Transverse colon (tissue), 4 donors: ENCODE measurements at regions not wholly inside any gene's neighbourhood (a gene's known extent, or its start where the extent isn't known, plus 50 kb on each side); places are given as distances from the start of the nearest gene placed in this dataset.
"Not testable (repeated sequence)": the region's sequence is repeated elsewhere in the genome, so short reads cannot be mapped to it uniquely, and the experiment has no call there.

Experiments used
- DNase-seq: peaks from one replicate; pipeline ENCODE4 v3.0.0-alpha.2; 2019
- H3K27ac ChIP-seq, 4 donors: fragments of 200-600 bp; sonication (generic); 2 replicates each; pipeline ENCODE4 v1.5.1; 2016 to 2018; ENCODE audit warnings: inconsistent platforms in 4 of 4
- H3K27me3 ChIP-seq: fragments of 200-600 bp; sonication (generic); 2 replicates; pipeline ENCODE4 v1.5.1; 2017; ENCODE audit warnings: inconsistent platforms
- H3K36me3 ChIP-seq, 4 donors: fragments of 200-600 bp; sonication (generic); 2 replicates each; pipeline ENCODE4 v1.5.1; 2017 to 2019; ENCODE audit warnings: inconsistent platforms in 4 of 4
- H3K4me1 ChIP-seq, 4 donors: fragments of 200-600 bp; sonication (generic); 2 replicates each; pipeline ENCODE4 v1.5.1; 2017 to 2020; ENCODE audit warnings: inconsistent platforms in 4 of 4
- H3K4me3 ChIP-seq, 4 donors: fragments of 200-600 bp; sonication (generic); 1 replicate in 1 of 4; 2 replicates in 3 of 4; pipeline versions ENCODE4 v1.5.1 to v1.6.1; 2017 to 2019; ENCODE audit warnings: inconsistent platforms in 4 of 4
- H3K9me3 ChIP-seq, 2 donors: fragments of 200-600 bp; sonication (generic); 2 replicates each; pipeline ENCODE4 v1.5.1; 2017 to 2019; ENCODE audit warnings: inconsistent platforms in 2 of 2
- CTCF ChIP-seq, 5 experiments: fragments of 200-600 bp in 3 of 5; fragments of 450-650 bp in 2 of 5; sonication (generic) in 3 of 5; IDR thresholded peaks; 1 replicate in 2 of 5; 2 replicates in 3 of 5; pipeline ENCODE4 v1.5.1; 2016 to 2017; ENCODE audit warnings: antibody characterized with exemption in 5 of 5, inconsistent platforms in 3 of 5, mild to moderate bottlenecking in 2 of 5, moderate library complexity in 1 of 5
- EP300 ChIP-seq: sonication (generic); formaldehyde crosslinking; IDR thresholded peaks from one replicate; pipeline ENCODE4 v1.6.1; 2017; ENCODE audit warnings: antibody characterized with exemption, low read depth
- POLR2A ChIP-seq: fragments of 450-650 bp; IDR thresholded peaks from one replicate; pipeline ENCODE4 v1.6.1; 2016; ENCODE audit warnings: antibody characterized with exemption, mild to moderate bottlenecking, moderate library complexity
- POLR2AphosphoS5 ChIP-seq, 3 donors: sonication (generic); formaldehyde crosslinking; IDR thresholded peaks; one replicate each; pipeline ENCODE4 v1.6.1; 2016; ENCODE audit warnings: antibody characterized with exemption in 3 of 3
- WGBS, 2 donors: methylation state at CpG; one replicate each; pipeline ENCODE4 v1.1.5; 2018; ENCODE audit warnings: low coverage in 1 of 2; 5-methylcytosine and 5-hydroxymethylcytosine counted together
- in situ Hi-C, 4 donors: fragments of 200-750 bp; cut with MboI; loops; one replicate each; pipeline versions ENCODE4 v1.15.0 to v1.15.1; 2017; ENCODE audit warnings: low sequenced_read_pairs in 3 of 4, low pct_ligation_motif_present in 1 of 4, low pct_unique_long_range_greater_than_20kb in 1 of 4
- intact Hi-C: fragments of 100-400 bp; cut with DNase I; formaldehyde crosslinking; loops from one replicate; pipeline ENCODE4 v1.15.1; 2023; ENCODE audit warnings: low total_unique reads

- TF ChIP-seq CTCF (IDR thresholded peaks at IDR 0.05) (no peak), POLR2AphosphoS5 (IDR thresholded peaks at IDR 0.05) (no peak), POLR2A (no peak), EP300 (no peak)
Observed at GRCh38 chr5:155661859-155662258, 648.3 kb downstream of the KIF4B start.

GRCh38 chr5:155665361-155665760 lies 651.8 kb downstream of the KIF4B start:
- 63 to 76% methylated on average over 7 of the region's 7 CpGs for WGBS, 2 donors
- no peak for TF ChIP-seq CTCF (IDR thresholded peaks at IDR 0.05)
- no peak for TF ChIP-seq POLR2A
- TF ChIP-seq EP300: no peak
- TF ChIP-seq POLR2AphosphoS5 (IDR thresholded peaks at IDR 0.05): no peak
- H3K36me3 ChIP-seq: no peaks in the 10 kb centered on the region
- H3K4me3 ChIP-seq: no peak overlapping the region
- no peaks in the 10 kb centered on the region for H3K27me3 ChIP-seq
- DNase-seq: no peak
- no peaks in the 10 kb centered on the region for H3K9me3 ChIP-seq
- no peak overlapping the region for H3K27ac ChIP-seq
- in situ Hi-C loops: no loop called here
- intact Hi-C loops: no loop called here
- H3K4me1 ChIP-seq: no peaks in the 10 kb centered on the region

More at GRCh38 chr5:155661859-155662258, 648.3 kb downstream of the KIF4B start:
- H3K9me3 ChIP-seq: no peaks in the 10 kb centered on the region
- DNase-seq: no peak
- intact Hi-C loops: no loop called here
- H3K27me3 ChIP-seq: no peaks in the 10 kb centered on the region
- H3K27ac ChIP-seq: no peak overlapping the region
- in situ Hi-C loops: no loop called here
- no peaks in the 10 kb centered on the region for H3K4me1 ChIP-seq
- no peaks in the 10 kb centered on the region for H3K36me3 ChIP-seq
- H3K4me3 ChIP-seq: no peak overlapping the region

GRCh38 chr5:155672001-155672400 lies 655.0 kb upstream of the SGCD start:
- H3K27ac ChIP-seq, intact Hi-C loops, H3K4me1 ChIP-seq, in situ Hi-C loops, H3K27me3 ChIP-seq, DNase-seq, H3K36me3 ChIP-seq, H3K9me3 ChIP-seq, H3K4me3 ChIP-seq: not testable (repeated sequence)
- WGBS, 2 donors: 71 to 78% methylated on average over 4 to 7 of the region's 7 CpGs

GRCh38 chr5:155676967-155677366 lies 650.0 kb upstream of the SGCD start:
- Histone ChIP-seq H3K4me1 (no peaks in the 10 kb centered on the region), H3K9me3 (no peaks in the 10 kb centered on the region), H3K27ac (no peak overlapping the region), H3K36me3 (no peaks in the 10 kb centered on the region), H3K27me3 (no peaks in the 10 kb centered on the region), H3K4me3 (no peak overlapping the region)
- intact Hi-C loops: no loop called here
- in situ Hi-C loops: no loop called here
- no peak for DNase-seq
- TF ChIP-seq POLR2A (no peak), EP300 (no peak), POLR2AphosphoS5 (IDR thresholded peaks at IDR 0.05) (no peak), CTCF (IDR thresholded peaks at IDR 0.05) (no peak)

GRCh38 chr5:155678371-155678770 lies 648.6 kb upstream of the SGCD start:
- H3K27ac ChIP-seq: no peak overlapping the region
- H3K4me1 ChIP-seq: no peaks in the 10 kb centered on the region
- H3K9me3 ChIP-seq: no peaks in the 10 kb centered on the region
- H3K4me3 ChIP-seq: no peak overlapping the region
- in situ Hi-C loops (no loop called here), intact Hi-C loops (no loop called here)
- H3K27me3 ChIP-seq: no peaks in the 10 kb centered on the region
- 41 to 64% methylated on average over 2 of the region's 2 CpGs for WGBS, 2 donors
- TF ChIP-seq EP300 (no peak), CTCF (IDR thresholded peaks at IDR 0.05) (no peak), POLR2A (no peak), POLR2AphosphoS5 (IDR thresholded peaks at IDR 0.05) (no peak)
- DNase-seq: no peak
- H3K36me3 ChIP-seq: no peaks in the 10 kb centered on the region
